Ovary (tissue), 7 donors: ENCODE measurements at regions not wholly inside any gene's neighbourhood (a gene's known extent, or its start where the extent isn't known, plus 50 kb on each side); places are given as distances from the start of the nearest gene placed in this dataset.

ENCODE experiments used
- DNase-seq, 5 donors: peaks; one replicate each; pipeline ENCODE4 v3.0.0-alpha.2; 2019 to 2020
- H3K27ac ChIP-seq, 2 donors: fragments of 200-600 bp; one replicate each; pipeline versions ENCODE4 v1.5.1 to v1.8.0; 2019 to 2022
- H3K27me3 ChIP-seq: fragments of 200-600 bp; one replicate; pipeline ENCODE4 v1.8.0; 2022
- H3K36me3 ChIP-seq: fragments of 200-600 bp; sonication (generic); one replicate; pipeline ENCODE4 v1.5.1; 2019
- H3K4me1 ChIP-seq: one replicate; pipeline ENCODE4 v1.8.1; 2013; ENCODE audit warnings: mild to moderate bottlenecking, moderate library complexity; ENCODE audit not compliant: insufficient read depth
- H3K4me3 ChIP-seq: fragments of 200-600 bp; sonication (generic); one replicate; pipeline ENCODE4 v1.5.1; 2017
- H3K9me3 ChIP-seq, 2 donors: fragments of 200-600 bp in 1 of 2; sonication (generic) in 1 of 2; one replicate each; pipeline versions ENCODE4 v1.5.1 to v1.8.1; 2013 to 2019; ENCODE audit warnings: mild to moderate bottlenecking in 1 of 2, moderate library complexity in 1 of 2
- CTCF ChIP-seq, 3 donors: fragments of 450-650 bp in 2 of 3; fragments of 200-600 bp in 1 of 3; IDR thresholded peaks; one replicate each; pipeline versions ENCODE4 v1.5.1 to v1.8.0; 2016 to 2022; ENCODE audit warnings: antibody characterized with exemption in 3 of 3, mild to moderate bottlenecking in 1 of 3
- EP300 ChIP-seq: sonication (generic); formaldehyde crosslinking; IDR thresholded peaks from one replicate; pipeline ENCODE4 v1.6.1; 2017; ENCODE audit warnings: antibody characterized with exemption
- POLR2A ChIP-seq: fragments of 450-650 bp; IDR thresholded peaks from one replicate; pipeline ENCODE4 v1.6.1; 2017; ENCODE audit warnings: antibody characterized with exemption, mild to moderate bottlenecking, moderate library complexity
- WGBS, 3 donors: extraction: QIAGEN DNeasy Blood & Tissue Kit in 1 of 3; methylation state at CpG; one replicate each; pipeline versions ENCODE4 v1.1.5 to v1.1.7; 2013 to 2017; 5-methylcytosine and 5-hydroxymethylcytosine counted together
- intact Hi-C, 4 donors: fragments of 100-400 bp; cut with DNase I; formaldehyde crosslinking; loops; one replicate each; pipeline versions ENCODE4 v1.11.0 to v1.15.1; 2022 to 2023
- donor health status: DM: no; HTN: no; CAD: no; lungs with moderate emphysema.
- donor health status: DM: no; HTN: no; CAD: no.
- donor health status: Bipolar disorder and iron deficiency.
- donor health status: DM: no; HTN: no; CAD: no.
- donor health status: DM: yes; HTN: yes; CAD: no.

GRCh38 chr3:74693251-74693650, 78.8 kb upstream of the CNTN3 start:
- no peak overlapping the region for H3K4me3 ChIP-seq
- no peaks in the 10 kb centered on the region for H3K4me1 ChIP-seq
- intact Hi-C loops = no loop called here
- no peaks in the 10 kb centered on the region for H3K9me3 ChIP-seq
- no peak for DNase-seq
- no peaks in the 10 kb centered on the region for H3K27me3 ChIP-seq
- TF ChIP-seq POLR2A (no peak), EP300 (no peak), CTCF (IDR thresholded peaks at IDR 0.05) (no peak)
- H3K36me3 ChIP-seq = no peaks in the 10 kb centered on the region
- 48 to 58% (median 49%) methylated on average over 2 of the region's 2 CpGs for WGBS, 3 donors
- no peak overlapping the region for H3K27ac ChIP-seq

GRCh38 chr3:74691946-74692345, 77.5 kb upstream of the CNTN3 start:
- Histone ChIP-seq H3K4me1 (no peaks in the 10 kb centered on the region), H3K9me3 (no peaks in the 10 kb centered on the region), H3K27me3 (no peaks in the 10 kb centered on the region), H3K4me3 (no peak overlapping the region), H3K36me3 (no peaks in the 10 kb centered on the region), H3K27ac (no peak overlapping the region)
- intact Hi-C loops = no loop called here
- TF ChIP-seq POLR2A (no peak), EP300 (no peak), CTCF (IDR thresholded peaks at IDR 0.05) (no peak)
- WGBS, 3 donors = 73 to 77% (median 77%) methylated on average over 7 of the region's 7 CpGs
- DNase-seq = no peak

- intact Hi-C loops = no loop called here
- no peak for DNase-seq
- Histone ChIP-seq H3K36me3 (no peaks in the 10 kb centered on the region), H3K9me3 (no peaks in the 10 kb centered on the region), H3K4me1 (no peaks in the 10 kb centered on the region), H3K27ac (no peak overlapping the region), H3K4me3 (no peak overlapping the region), H3K27me3 (no peaks in the 10 kb centered on the region)
- WGBS, 3 donors = 74 to 79% (median 76%) methylated on average over 1 of the region's 1 CpG
- TF ChIP-seq CTCF (IDR thresholded peaks at IDR 0.05) = no peak
- TF ChIP-seq POLR2A = no peak
- TF ChIP-seq EP300 = no peak
Observed at GRCh38 chr3:74673326-74673725, 58.9 kb upstream of the CNTN3 start.

- intact Hi-C loops = no loop called here
- no peak for DNase-seq
Observed at GRCh38 chr3:74664606-74665005, 50.1 kb upstream of the CNTN3 start.

More at GRCh38 chr3:74664606-74665005, 50.1 kb upstream of the CNTN3 start:
- no peaks in the 10 kb centered on the region for H3K27me3 ChIP-seq
- H3K4me1 ChIP-seq = no peaks in the 10 kb centered on the region
- H3K4me3 ChIP-seq = no peak overlapping the region
- no peak overlapping the region for H3K27ac ChIP-seq
- TF ChIP-seq EP300 (no peak), POLR2A (no peak), CTCF (IDR thresholded peaks at IDR 0.05) (no peak)
- no peaks in the 10 kb centered on the region for H3K36me3 ChIP-seq
- peaks cover 0 to 3% of the 10 kb centered on the region in 2 donors for H3K9me3 ChIP-seq
- 41 to 47% (median 44%) methylated on average over 3 of the region's 3 CpGs for WGBS, 3 donors
